HK-2 (cell line): ENCODE measurements at regions not wholly inside any gene's neighbourhood (a gene's known extent, or its start where the extent isn't known, plus 50 kb on each side); places are given as distances from the start of the nearest gene placed in this dataset.

ENCODE experiments used
- DNase-seq: peaks from one replicate; pipeline ENCODE4 v3.0.0-alpha.2; 2018; ENCODE audit not compliant: unreplicated experiment

GRCh38 chr14:76664790-76665189, 96.5 kb upstream of the VASH1 start:
- DNase-seq, result no peak

DNA sequence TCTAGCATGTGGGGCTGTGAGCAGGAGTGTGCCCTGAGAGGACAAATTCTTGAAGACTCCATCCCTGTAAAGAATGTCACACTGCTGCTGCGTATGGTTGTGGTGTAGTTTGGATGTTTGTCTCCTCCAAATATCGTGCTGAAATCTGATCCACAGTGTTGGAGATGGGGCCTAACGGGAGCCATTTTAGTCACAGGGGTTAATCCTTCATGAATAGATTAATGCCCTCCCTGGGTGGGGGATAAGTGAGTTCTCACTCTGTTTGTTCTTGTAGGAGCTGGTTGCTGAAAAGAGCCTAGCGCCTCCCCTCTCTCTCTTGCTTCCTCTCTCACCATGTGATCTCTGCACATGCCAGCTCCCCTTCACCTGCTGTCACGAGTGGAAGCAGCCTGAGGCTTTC, 94.5 kb upstream of the VASH1 start:
- no peak for DNase-seq

DNA sequence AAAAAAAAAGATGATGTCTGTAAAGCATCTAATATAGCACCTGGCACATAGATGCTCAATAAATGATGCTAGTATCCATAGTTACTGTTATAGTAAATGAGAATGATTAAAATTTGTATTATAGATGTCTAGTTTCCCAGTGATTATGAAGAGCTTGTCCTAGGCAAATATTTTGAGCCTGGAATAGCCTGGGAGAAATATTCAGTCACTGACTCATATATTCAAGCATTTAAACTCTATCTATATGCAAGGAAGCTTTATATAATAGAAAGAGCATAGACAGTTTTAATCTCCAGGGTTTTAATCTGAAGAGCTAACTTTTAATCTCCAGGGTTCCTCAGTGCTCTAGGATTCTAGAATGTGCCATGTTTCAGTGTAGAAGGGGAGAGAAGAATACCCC, 91.5 kb upstream of the VASH1 start:
- no peak for DNase-seq

GRCh38 chr14:76672123-76672522, 89.1 kb upstream of the VASH1 start:
- no peak for DNase-seq

- DNase-seq, result no peak
Measured at GRCh38 chr14:76673261-76673660, 88.0 kb upstream of the VASH1 start.

DNA sequence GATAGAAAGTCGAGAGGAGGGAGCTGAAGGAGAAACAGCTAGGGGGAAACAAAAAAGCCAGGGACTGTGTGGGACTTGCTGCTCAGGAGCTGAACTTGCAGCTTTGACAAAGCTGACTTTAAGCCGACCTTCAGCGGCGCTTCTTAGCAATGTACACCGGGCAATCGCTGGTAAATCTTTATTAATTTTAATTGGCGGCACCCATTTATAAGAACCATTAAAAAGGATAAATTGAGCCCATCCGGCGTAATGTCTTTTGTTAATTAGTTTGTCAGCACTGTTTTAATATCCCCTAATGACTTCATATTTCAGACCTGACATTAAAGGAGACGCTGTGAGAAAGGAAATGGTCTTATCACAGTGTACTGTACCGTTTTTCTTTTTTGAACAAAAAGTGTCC, 86.2 kb upstream of the VASH1 start:
- no peak for DNase-seq

GRCh38 chr14:76676539-76676938, 84.7 kb upstream of the VASH1 start:
- no peak for DNase-seq

DNA sequence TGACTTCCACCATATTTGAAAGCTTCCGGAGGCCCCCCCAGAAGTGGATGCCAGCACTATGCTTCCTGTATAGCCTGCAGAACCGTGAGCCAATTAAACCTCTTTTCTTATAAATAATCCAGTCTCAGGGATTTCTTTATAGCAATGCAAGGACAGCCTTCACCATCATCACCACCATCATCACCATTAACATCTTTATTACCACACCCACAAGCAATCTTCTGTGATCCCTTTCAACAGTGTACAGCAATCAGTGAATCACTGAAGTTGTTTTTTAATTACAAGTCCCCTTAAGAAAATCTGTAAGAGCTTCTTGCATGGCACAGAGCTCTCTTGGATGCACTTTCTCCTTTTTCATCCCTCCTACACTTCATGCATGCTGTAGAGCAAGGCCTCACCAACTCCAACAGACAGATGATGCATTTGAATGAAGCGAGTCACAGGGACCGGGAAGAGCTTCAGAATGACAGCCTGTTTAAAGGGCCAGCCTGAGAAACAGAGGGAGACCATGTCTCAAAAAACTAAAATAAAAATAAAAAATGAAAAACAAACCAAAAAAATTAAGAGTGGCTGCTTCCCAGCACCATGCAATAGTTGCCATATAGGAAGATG, 83.6 kb upstream of the VASH1 start:
- DNase-seq, result no peak

DNA sequence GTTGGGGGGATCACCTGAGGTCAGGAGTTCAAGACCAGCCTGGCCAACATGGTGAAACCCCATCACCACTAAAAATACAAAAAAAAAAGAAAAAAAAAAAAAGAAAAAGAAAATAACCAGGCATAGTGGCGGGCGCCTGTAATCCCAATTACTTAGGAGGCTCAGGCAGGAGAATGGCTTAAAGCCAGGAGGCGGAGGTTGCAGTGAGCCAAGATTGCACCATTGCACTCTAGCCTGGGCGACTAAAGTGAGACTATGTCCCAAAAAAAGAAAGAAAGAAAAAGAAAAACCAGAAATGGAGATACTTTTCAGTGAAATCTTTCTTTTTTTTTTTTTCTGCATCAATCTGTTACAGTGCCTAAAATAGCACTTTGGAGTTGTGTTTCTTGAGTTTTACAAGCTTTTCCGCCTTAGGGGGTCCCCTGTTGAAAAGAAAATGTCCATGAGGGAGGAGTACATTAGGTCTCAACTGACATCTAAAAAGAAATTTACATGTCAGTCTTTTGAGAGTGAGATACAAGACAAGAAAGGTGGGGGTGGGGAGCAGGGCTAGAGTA, 82.9 kb upstream of the VASH1 start:
- no peak for DNase-seq

DNA sequence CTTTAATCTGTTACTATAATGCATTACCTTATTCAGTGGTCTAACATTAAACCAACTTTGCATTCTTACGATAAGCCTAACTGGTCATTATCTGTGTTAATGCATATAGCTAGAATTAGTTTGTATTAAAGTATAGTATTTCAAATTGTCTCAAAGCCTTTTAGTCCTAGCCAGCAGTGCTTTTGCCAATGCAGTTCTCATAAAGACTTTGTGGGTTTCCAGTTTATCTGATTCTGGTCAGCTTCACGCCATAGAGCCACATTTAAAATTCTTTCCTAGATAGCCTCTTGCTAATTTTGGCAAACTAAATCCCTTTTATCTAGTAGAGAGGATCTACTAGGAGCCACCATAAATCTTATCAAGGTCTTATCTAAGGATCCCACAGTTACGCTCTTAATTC, 78.9 kb upstream of the VASH1 start:
- DNase-seq, result no peak

GRCh38 chr14:76686646-76687045, 74.6 kb upstream of the VASH1 start:
- DNase-seq, result no peak

GRCh38 chr14:76687611-76688382, 73.5 kb upstream of the VASH1 start:
- DNase-seq, result no peak

DNA sequence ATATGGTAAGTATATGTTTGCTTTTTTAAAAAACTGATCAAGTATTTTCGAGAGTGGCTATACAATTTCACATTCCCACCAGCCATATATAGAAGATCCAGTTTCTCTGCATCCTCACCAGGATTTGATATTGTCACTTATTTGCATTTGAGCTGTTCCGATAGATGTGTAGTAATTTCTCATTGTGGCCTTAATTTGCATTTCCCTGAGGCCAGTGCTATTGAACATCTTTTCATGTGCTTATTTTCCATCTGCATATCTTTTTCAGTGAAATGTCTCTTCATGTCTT, 72.9 kb upstream of the VASH1 start:
- no peak for DNase-seq

GRCh38 chr14:76690502-76691105, 70.7 kb upstream of the VASH1 start:
- DNase-seq, result no peak

DNA sequence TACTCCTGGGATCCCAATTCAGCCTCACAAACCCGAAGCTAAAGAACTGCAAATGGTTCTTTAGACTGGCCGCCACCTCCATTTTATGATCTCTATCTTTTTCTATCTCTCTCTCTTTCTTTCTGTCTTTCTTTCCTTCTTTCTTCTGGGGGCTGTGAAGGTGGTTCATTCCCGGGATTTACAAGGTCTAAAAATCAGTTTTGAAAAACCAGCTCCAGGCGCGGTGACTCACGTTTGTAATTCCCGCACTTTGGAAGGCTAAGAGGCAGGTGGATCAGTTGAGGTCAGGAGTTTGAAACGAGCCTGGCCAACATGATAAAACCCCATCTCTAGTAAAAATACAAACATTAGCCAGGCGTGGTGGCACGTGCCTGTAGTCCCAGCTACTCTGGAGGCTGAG, 67.2 kb upstream of the VASH1 start:
- DNase-seq, result no peak

DNA sequence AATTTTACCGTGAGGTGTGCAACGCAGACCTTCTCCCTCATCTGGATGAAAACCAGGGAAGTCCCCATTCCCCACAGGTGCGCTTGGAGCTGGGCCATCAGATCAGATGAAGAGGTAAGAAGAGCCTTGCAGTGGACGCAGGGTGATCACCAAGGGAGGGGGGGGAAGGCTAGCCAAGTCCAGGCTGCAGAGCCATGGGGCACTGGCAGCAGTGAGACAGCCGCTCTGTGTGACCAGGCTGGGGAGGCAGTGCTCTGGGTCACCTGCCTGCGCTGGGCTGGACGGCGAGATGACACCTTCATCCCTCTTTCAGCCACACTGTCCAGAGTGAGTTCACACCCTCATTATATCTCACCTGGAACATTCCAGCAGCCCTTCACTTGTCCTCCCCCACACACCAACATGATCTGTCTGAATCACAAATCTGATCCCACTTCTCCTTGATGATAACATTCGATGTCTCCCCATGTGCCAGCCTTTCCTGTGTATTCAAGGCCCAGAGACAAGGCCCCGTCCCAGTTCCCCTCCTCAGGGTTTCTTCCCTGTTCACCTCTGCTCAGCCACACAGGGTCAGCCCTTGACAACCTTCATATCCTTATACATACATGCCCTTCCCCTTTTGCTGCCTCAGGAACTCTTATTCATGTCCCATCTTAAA, 65.9 kb upstream of the VASH1 start:
- DNase-seq, result no peak

DNA sequence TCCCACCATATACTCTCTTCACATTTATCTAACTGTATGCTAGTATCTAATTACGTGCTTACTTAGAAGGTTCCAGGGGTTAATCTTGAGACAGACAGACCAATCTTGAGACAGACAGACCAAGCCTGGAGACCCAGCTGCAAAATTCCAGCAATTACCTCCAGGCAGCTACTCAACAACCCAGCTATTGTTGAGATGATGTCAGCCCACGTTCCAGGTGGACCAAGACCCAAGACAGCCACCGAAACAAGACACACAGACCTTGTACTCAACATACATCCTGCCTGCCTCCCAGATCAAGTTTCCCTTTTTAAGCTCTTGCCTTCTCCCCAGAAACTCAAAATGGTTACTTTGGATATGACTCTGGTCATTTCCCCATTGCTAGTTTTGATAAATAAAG, 64.9 kb upstream of the VASH1 start:
- no peak for DNase-seq

GRCh38 chr14:76696791-76697190, 64.5 kb upstream of the VASH1 start:
- DNase-seq, result no peak

DNA sequence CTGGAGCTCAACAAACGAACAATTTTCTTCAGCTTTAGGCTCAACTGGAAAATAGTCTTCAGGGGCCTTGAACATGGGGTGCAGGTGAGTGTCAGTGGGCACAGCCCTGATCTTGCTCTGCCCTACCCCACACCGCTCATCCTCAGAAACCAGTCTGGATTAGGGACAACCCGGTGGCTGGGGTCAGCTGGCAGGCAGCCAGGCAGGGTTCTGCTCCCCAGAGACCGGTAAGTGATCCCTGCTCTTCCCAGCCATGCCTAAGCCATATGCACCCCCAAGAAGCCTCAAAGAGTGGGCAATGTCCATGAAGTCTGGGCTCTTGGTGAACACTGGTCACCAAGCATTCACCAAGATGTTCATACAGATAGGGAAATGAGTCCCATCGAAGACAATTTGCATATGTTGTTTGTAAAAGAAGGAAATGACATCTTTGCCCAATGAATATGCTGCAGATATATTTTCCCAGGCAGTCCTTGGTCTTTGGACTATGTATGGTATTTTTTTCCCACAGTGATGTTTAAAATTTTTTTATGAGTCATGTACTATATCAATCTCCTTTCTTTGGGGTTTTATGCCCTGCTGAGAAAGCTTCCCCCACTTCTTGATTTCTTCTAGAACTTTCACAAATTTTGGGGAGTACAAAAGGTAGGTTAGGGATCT, 63.9 kb upstream of the VASH1 start:
- DNase-seq, result no peak

DNA sequence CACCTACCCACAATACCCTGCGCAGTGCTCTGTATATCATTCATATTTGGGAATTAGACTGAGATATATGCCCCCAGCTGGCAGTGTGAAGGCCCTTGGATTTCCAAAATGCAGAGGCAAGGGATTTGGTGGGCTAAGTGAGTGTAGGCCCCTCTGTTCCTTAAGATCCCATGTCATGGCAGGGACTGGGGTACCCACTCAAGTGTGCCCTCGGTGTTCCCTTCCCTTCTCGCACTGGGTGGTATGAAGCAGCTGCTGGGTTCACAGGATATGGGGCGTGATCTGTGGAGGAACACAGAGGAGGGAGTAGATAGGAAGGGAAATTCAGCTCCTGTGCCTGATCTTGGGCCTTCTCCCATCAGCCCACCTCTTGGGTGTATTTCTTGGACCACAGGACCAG, 63.1 kb upstream of the VASH1 start:
- DNase-seq, result no peak

DNA sequence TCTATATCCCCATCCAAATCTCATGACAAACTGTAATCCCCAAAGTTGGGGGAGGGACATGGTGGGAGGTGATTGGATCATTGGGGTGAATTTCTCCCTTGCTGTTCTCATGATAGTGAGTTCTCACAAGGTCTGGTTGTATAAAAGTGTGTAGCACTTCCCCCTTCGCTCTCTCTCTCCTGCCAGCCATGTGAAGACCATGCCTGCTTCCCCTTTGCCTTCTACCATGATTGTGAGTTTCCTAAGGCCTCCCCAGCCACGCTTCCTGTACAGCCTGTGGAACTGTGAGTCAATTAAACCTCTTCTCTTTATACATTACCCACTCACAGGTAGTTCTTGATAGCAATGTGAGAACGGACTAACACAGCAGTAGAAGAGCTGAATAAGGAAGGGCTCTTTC, 62.6 kb upstream of the VASH1 start:
- no peak for DNase-seq

DNA sequence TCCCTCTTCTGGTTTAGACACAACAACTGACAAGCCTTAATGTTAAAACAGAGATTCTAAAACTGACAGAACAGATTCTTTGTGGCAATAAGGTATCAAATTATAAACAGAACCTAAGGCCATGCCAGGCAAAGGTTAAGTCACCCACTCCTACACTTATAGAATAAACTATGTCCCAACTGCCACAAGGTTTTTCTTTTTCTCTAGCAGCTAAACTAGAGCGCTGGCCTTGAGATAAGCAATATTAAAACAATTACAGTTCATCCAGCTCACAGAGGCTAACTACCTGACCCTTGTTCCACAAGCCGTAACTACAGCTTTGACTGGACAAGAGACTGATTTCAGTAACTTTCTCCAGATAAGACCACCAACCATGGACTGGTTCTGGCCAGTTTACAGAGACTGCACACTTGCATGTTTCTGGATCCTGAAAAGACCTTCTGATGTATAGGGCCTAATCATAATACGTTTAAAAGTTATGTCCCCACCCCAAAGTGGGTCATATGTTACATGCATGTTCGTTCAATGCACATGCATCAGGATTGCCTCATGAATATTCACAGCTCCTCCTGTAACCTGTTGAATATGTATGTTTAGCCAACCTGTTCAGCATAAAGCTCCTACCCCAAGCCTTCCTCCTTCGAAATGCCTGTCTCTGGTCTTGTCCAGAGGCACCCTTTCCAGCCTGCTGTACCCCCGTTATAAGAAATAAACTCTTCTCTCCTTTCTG, 61.9 kb upstream of the VASH1 start:
- no peak for DNase-seq
